ENCODE measurements at regions not wholly inside any gene's neighbourhood (a gene's known extent, or its start where the extent isn't known, plus 50 kb on each side); places are given as distances from the start of the nearest gene placed in this dataset.
"Not testable (repeated sequence)": the region's sequence is repeated elsewhere in the genome, so short reads cannot be mapped to it uniquely, and the experiment has no call there.

- Histone ChIP-seq H3K4me3 (IDR thresholded peaks at IDR 0.05; ENCODE audit: insufficient read depth, low read depth, low read length) (no peak overlapping the region), H4K20me1 (ENCODE audit: insufficient read depth) (no peaks in the 10 kb centered on the region), H3K79me2 (ENCODE audit: insufficient read depth, low read depth) (no peaks in the 10 kb centered on the region), H3K27ac (no peak overlapping the region), H3K4me2 (no peak overlapping the region), H3K36me3 (ENCODE audit: insufficient read depth) (no peaks in the 10 kb centered on the region), H3K27me3 (ENCODE audit: insufficient read depth, low read depth) (no peaks in the 10 kb centered on the region), H2AFZ (ENCODE audit: low read depth) (no peak overlapping the region), H3K9ac (no peak overlapping the region), H3K4me1 (ENCODE audit: low read depth, poor library complexity, severe bottlenecking) (peaks cover 17% of the 10 kb centered on the region)
- no peak for TF ChIP-seq CTCF (conservative IDR thresholded peaks at IDR 0.05; ENCODE audit: low read depth, low read length)
Observed at GRCh38 chr12:68439368-68440045, 107.3 kb upstream of the MDM1 start.

GRCh38 chr12:68440068-68440581 lies 108.0 kb upstream of the MDM1 start:
- Histone ChIP-seq H3K27me3 (ENCODE audit: insufficient read depth, low read depth) (no peaks in the 10 kb centered on the region), H3K4me1 (ENCODE audit: low read depth, poor library complexity, severe bottlenecking) (peaks cover 17% of the 10 kb centered on the region), H3K4me3 (IDR thresholded peaks at IDR 0.05; ENCODE audit: insufficient read depth, low read depth, low read length) (no peak overlapping the region), H3K79me2 (ENCODE audit: insufficient read depth, low read depth) (no peaks in the 10 kb centered on the region), H3K27ac (no peak overlapping the region), H3K4me2 (no peak overlapping the region), H3K36me3 (ENCODE audit: insufficient read depth) (no peaks in the 10 kb centered on the region), H3K9ac (no peak overlapping the region), H2AFZ (ENCODE audit: low read depth) (no peak overlapping the region), H4K20me1 (ENCODE audit: insufficient read depth) (no peaks in the 10 kb centered on the region)
- no peak for TF ChIP-seq CTCF (conservative IDR thresholded peaks at IDR 0.05; ENCODE audit: low read depth, low read length)

GRCh38 chr12:68441167-68441566 lies 109.0 kb upstream of the MDM1 start:
- Histone ChIP-seq H3K4me1 (ENCODE audit: low read depth, poor library complexity, severe bottlenecking) (peaks cover 17% of the 10 kb centered on the region), H4K20me1 (ENCODE audit: insufficient read depth) (no peaks in the 10 kb centered on the region), H3K27me3 (ENCODE audit: insufficient read depth, low read depth) (no peaks in the 10 kb centered on the region), H3K79me2 (ENCODE audit: insufficient read depth, low read depth) (no peaks in the 10 kb centered on the region), H3K36me3 (ENCODE audit: insufficient read depth) (no peaks in the 10 kb centered on the region), H3K4me3 (IDR thresholded peaks at IDR 0.05; ENCODE audit: insufficient read depth, low read depth, low read length) (no peak overlapping the region), H3K27ac (no peak overlapping the region), H2AFZ (ENCODE audit: low read depth) (no peak overlapping the region), H3K9ac (no peak overlapping the region), H3K4me2 (no peak overlapping the region)
- TF ChIP-seq CTCF (conservative IDR thresholded peaks at IDR 0.05; ENCODE audit: low read depth, low read length) = no peak

GRCh38 chr12:68442353-68442972 lies 110.3 kb upstream of the MDM1 start:
- H3K4me2 ChIP-seq; H3K9ac ChIP-seq; H3K36me3 ChIP-seq (ENCODE audit: insufficient read depth); H3K4me3 ChIP-seq (IDR thresholded peaks at IDR 0.05; ENCODE audit: insufficient read depth, low read depth, low read length); H4K20me1 ChIP-seq (ENCODE audit: insufficient read depth); H3K27me3 ChIP-seq (ENCODE audit: insufficient read depth, low read depth); H2AFZ ChIP-seq (ENCODE audit: low read depth); H3K27ac ChIP-seq; H3K79me2 ChIP-seq (ENCODE audit: insufficient read depth, low read depth): not testable (repeated sequence)
- peaks cover 17% of the 10 kb centered on the region for H3K4me1 ChIP-seq (ENCODE audit: low read depth, poor library complexity, severe bottlenecking)

- not testable (repeated sequence) for H3K9ac ChIP-seq
Observed at GRCh38 chr12:68443695-68444094, 111.5 kb upstream of the MDM1 start.

More at GRCh38 chr12:68443695-68444094, 111.5 kb upstream of the MDM1 start:
- not testable (repeated sequence) for H3K79me2 ChIP-seq (ENCODE audit: insufficient read depth, low read depth); H3K36me3 ChIP-seq (ENCODE audit: insufficient read depth); H3K27me3 ChIP-seq (ENCODE audit: insufficient read depth, low read depth); H4K20me1 ChIP-seq (ENCODE audit: insufficient read depth); H3K4me2 ChIP-seq; H3K27ac ChIP-seq; H2AFZ ChIP-seq (ENCODE audit: low read depth); H3K4me3 ChIP-seq (IDR thresholded peaks at IDR 0.05; ENCODE audit: insufficient read depth, low read depth, low read length)
- H3K4me1 ChIP-seq (ENCODE audit: low read depth, poor library complexity, severe bottlenecking) = peaks cover 17% of the 10 kb centered on the region

Data from KMS-11 (cell line).